Liver (tissue), 7 donors: ENCODE measurements at regions not wholly inside any gene's neighbourhood (a gene's known extent, or its start where the extent isn't known, plus 50 kb on each side); places are given as distances from the start of the nearest gene placed in this dataset.

Source experiments
- DNase-seq: peaks from one replicate; pipeline ENCODE4 v3.0.0-alpha.2; 2017; ENCODE audit warnings: low spot score
- H3K27ac ChIP-seq, 2 donors: one replicate each; pipeline ENCODE4 v1.7.0; 2013; ENCODE audit warnings: inconsistent platforms in 2 of 2, low read length in 2 of 2, control low read depth in 1 of 2, low read depth in 1 of 2, mild to moderate bottlenecking in 1 of 2
- H3K27me3 ChIP-seq, 4 donors: one replicate each; pipeline versions ENCODE4 v1.6.1 to v1.7.0; 2013; ENCODE audit warnings: low read length in 3 of 4, inconsistent platforms in 1 of 4, mild to moderate bottlenecking in 1 of 4, moderate library complexity in 1 of 4; ENCODE audit not compliant: control insufficient read depth in 4 of 4, insufficient read depth in 4 of 4
- H3K36me3 ChIP-seq, 4 donors: one replicate each; pipeline versions ENCODE4 v1.6.1 to v1.7.0; 2013; ENCODE audit warnings: low read length in 3 of 4, mild to moderate bottlenecking in 3 of 4, low read depth in 1 of 4, moderate library complexity in 1 of 4; ENCODE audit not compliant: control insufficient read depth in 4 of 4, insufficient read depth in 3 of 4
- H3K4me1 ChIP-seq, 4 donors: one replicate each; pipeline versions ENCODE4 v1.6.1 to v1.7.0; 2013; ENCODE audit warnings: low read length in 3 of 4, mild to moderate bottlenecking in 3 of 4, moderate library complexity in 1 of 4; ENCODE audit not compliant: control insufficient read depth in 4 of 4, insufficient read depth in 4 of 4
- H3K4me3 ChIP-seq, 3 donors: one replicate each; pipeline versions ENCODE4 v1.6.1 to v1.7.0; 2013; ENCODE audit warnings: low read length in 3 of 3, control low read depth in 1 of 3, low read depth in 1 of 3, mild to moderate bottlenecking in 1 of 3
- H3K9ac ChIP-seq, 2 donors: one replicate each; pipeline ENCODE4 v1.7.0; 2013; ENCODE audit warnings: low read length in 2 of 2, mild to moderate bottlenecking in 2 of 2, moderate library complexity in 2 of 2, control low read depth in 1 of 2, low read depth in 1 of 2
- H3K9me3 ChIP-seq, 4 donors: one replicate each; pipeline versions ENCODE4 v1.6.1 to v1.7.0; 2013; ENCODE audit warnings: low read length in 3 of 4; ENCODE audit not compliant: control insufficient read depth in 4 of 4
- ATF3 ChIP-seq: IDR thresholded peaks from 2 replicates; pipeline ENCODE4 v1.6.1; 2016; ENCODE audit warnings: antibody characterized with exemption
- EGR1 ChIP-seq, 2 donors: IDR thresholded peaks; 2 replicates each; pipeline ENCODE4 v1.6.1; 2016 to 2018; ENCODE audit warnings: antibody characterized with exemption in 2 of 2, low read depth in 2 of 2
- FOXA2 ChIP-seq: IDR thresholded peaks from 2 replicates; pipeline ENCODE4 v1.6.1; 2016; ENCODE audit warnings: antibody characterized with exemption
- GABPA ChIP-seq, 2 donors: IDR thresholded peaks in 1 of 2; conservative IDR thresholded peaks in 1 of 2; 2 replicates each; pipeline ENCODE4 v1.6.1; 2016; ENCODE audit warnings: antibody characterized with exemption in 2 of 2, mild to moderate bottlenecking in 1 of 2, moderate library complexity in 1 of 2
- HNF4A ChIP-seq, 2 donors: conservative IDR thresholded peaks; 2 replicates each; pipeline ENCODE4 v1.6.1; 2016; ENCODE audit warnings: antibody characterized with exemption in 2 of 2, mild to moderate bottlenecking in 2 of 2
- JUND ChIP-seq, 2 donors: IDR thresholded peaks; 2 replicates each; pipeline ENCODE4 v1.6.1; 2016; ENCODE audit warnings: antibody characterized with exemption in 2 of 2
- NR2F2 ChIP-seq: IDR thresholded peaks from 2 replicates; pipeline ENCODE4 v1.6.1; 2016; ENCODE audit warnings: antibody characterized with exemption
- REST ChIP-seq: IDR thresholded peaks from 2 replicates; pipeline ENCODE4 v1.6.1; 2016; ENCODE audit warnings: antibody characterized with exemption, mild to moderate bottlenecking
- YY1 ChIP-seq: IDR thresholded peaks from 2 replicates; pipeline ENCODE4 v1.6.1; 2016; ENCODE audit warnings: antibody characterized with exemption, mild to moderate bottlenecking
- ZBTB33 ChIP-seq: IDR thresholded peaks from 2 replicates; pipeline ENCODE4 v1.6.1; 2016; ENCODE audit warnings: antibody characterized with exemption
- WGBS: extraction: QIAGEN DNeasy Blood & Tissue Kit; methylation state at CpG from one replicate; pipeline ENCODE4 v1.1.7; 2013; 5-methylcytosine and 5-hydroxymethylcytosine counted together
- donor health status: healthy.
- donor health status: healthy.
- donor health status: healthy.
- donor health status: healthy.

- H3K9ac ChIP-seq, result no peak overlapping the region
- TF ChIP-seq HNF4A (conservative IDR thresholded peaks at IDR 0.05), result no peak
- WGBS, result 94% methylated on average over 1 of the region's 1 CpG
Measured at GRCh38 chr20:11716945-11717248, 200.8 kb upstream of the BTBD3 start.

GRCh38 chr20:11717562-11717961 lies 200.1 kb upstream of the BTBD3 start:
- H3K27me3 ChIP-seq, result peaks cover 0 to 9% (median 0%) of the 10 kb centered on the region in 4 donors
- no peak overlapping the region for H3K27ac ChIP-seq
- no peaks in the 10 kb centered on the region for H3K36me3 ChIP-seq
- 27% methylated on average over 3 of the region's 3 CpGs for WGBS
- no peak for TF ChIP-seq GABPA (IDR thresholded peaks at IDR 0.05 in 1 of 2, conservative IDR thresholded peaks at IDR 0.05 in 1 of 2)
- TF ChIP-seq NR2F2, result no peak
- TF ChIP-seq HNF4A (conservative IDR thresholded peaks at IDR 0.05), result peak in 1 of 2 donors; percentile 40
- no peak for TF ChIP-seq ATF3
- no peak for TF ChIP-seq JUND (IDR thresholded peaks at IDR 0.05)
- H3K4me3 ChIP-seq, result no peak overlapping the region
- no peak for DNase-seq
- no peaks in the 10 kb centered on the region for H3K9me3 ChIP-seq
- no peaks in the 10 kb centered on the region for H3K4me1 ChIP-seq
- H3K9ac ChIP-seq, result no peak overlapping the region

More at GRCh38 chr20:11716945-11717248, 200.8 kb upstream of the BTBD3 start:
- Histone ChIP-seq H3K9me3 (no peaks in the 10 kb centered on the region), H3K36me3 (no peaks in the 10 kb centered on the region), H3K4me3 (no peak overlapping the region), H3K4me1 (no peaks in the 10 kb centered on the region), H3K27ac (no peak overlapping the region), H3K27me3 (peaks cover 0 to 9% (median 0%) of the 10 kb centered on the region in 4 donors)
- no peak for DNase-seq

GRCh38 chr20:11718474-11719094 lies 199.1 kb upstream of the BTBD3 start:
- Histone ChIP-seq H3K27ac (no peak overlapping the region), H3K4me3 (no peak overlapping the region), H3K9ac (no peak overlapping the region), H3K4me1 (no peaks in the 10 kb centered on the region), H3K27me3 (peaks cover 0 to 9% (median 0%) of the 10 kb centered on the region in 4 donors), H3K36me3 (no peaks in the 10 kb centered on the region), H3K9me3 (no peaks in the 10 kb centered on the region)
- 81% methylated on average over 1 of the region's 1 CpG for WGBS
- TF ChIP-seq REST, result no peak
- DNase-seq, result no peak

GRCh38 chr20:11719153-11719552 lies 198.5 kb upstream of the BTBD3 start:
- no peaks in the 10 kb centered on the region for H3K4me1 ChIP-seq
- WGBS, result 54% methylated on average over 4 of the region's 4 CpGs
- peaks cover 0 to 9% (median 0%) of the 10 kb centered on the region in 4 donors for H3K27me3 ChIP-seq
- H3K27ac ChIP-seq, result no peak overlapping the region
- no peak overlapping the region for H3K4me3 ChIP-seq
- no peak for DNase-seq
- no peak overlapping the region for H3K9ac ChIP-seq
- no peaks in the 10 kb centered on the region for H3K36me3 ChIP-seq
- no peak for TF ChIP-seq GABPA (IDR thresholded peaks at IDR 0.05 in 1 of 2, conservative IDR thresholded peaks at IDR 0.05 in 1 of 2)
- TF ChIP-seq YY1, result no peak
- no peak for TF ChIP-seq ZBTB33
- no peak for TF ChIP-seq JUND (IDR thresholded peaks at IDR 0.05)
- no peak for TF ChIP-seq EGR1 (IDR thresholded peaks at IDR 0.05; ENCODE audit: low read depth in 2 of 2)
- no peak for TF ChIP-seq HNF4A (conservative IDR thresholded peaks at IDR 0.05)
- no peak for TF ChIP-seq FOXA2
- no peak for TF ChIP-seq NR2F2
- no peaks in the 10 kb centered on the region for H3K9me3 ChIP-seq
